ENCODE measurements at regions not wholly inside any gene's neighbourhood (a gene's known extent, or its start where the extent isn't known, plus 50 kb on each side); places are given as distances from the start of the nearest gene placed in this dataset.

DNA sequence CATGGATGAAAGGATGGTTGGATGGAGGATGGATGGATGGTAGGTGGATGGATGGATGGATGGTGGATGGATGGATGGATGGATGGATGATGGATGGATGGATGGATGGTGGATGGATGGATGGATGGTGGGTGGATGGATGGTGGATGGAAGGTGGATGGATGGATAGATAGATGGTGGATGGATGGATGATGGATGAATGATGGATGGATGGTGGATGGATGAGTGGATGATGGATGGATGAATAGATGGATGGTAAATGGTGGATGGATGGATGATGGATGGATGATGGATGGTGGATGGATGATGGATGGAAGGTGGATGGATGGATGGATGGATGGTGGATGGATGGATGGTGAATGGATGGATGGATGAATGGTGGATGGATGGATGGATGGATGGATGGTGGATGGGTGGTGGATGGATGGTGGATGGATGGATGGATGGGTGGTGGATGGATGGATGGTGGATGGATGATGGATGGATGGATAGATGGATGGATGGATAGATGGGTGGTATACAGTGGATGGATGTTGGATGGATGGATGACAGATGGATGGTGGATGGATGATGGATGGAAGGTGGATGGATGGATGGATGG lies 350.8 kb downstream of the BRD1 start:
- TF ChIP-seq, protein P1, sequence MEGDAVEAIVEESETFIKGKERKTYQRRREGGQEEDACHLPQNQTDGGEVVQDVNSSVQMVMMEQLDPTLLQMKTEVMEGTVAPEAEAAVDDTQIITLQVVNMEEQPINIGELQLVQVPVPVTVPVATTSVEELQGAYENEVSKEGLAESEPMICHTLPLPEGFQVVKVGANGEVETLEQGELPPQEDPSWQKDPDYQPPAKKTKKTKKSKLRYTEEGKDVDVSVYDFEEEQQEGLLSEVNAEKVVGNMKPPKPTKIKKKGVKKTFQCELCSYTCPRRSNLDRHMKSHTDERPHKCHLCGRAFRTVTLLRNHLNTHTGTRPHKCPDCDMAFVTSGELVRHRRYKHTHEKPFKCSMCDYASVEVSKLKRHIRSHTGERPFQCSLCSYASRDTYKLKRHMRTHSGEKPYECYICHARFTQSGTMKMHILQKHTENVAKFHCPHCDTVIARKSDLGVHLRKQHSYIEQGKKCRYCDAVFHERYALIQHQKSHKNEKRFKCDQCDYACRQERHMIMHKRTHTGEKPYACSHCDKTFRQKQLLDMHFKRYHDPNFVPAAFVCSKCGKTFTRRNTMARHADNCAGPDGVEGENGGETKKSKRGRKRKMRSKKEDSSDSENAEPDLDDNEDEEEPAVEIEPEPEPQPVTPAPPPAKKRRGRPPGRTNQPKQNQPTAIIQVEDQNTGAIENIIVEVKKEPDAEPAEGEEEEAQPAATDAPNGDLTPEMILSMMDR (IDR thresholded peaks at IDR 0.05): no peak
- no peak for TF ChIP-seq POLR2A (IDR thresholded peaks at IDR 0.05)
- no peak for TF ChIP-seq POLR2AphosphoS5 (IDR thresholded peaks at IDR 0.05)
